HepG2 (cell line): ENCODE measurements at regions not wholly inside any gene's neighbourhood (a gene's known extent, or its start where the extent isn't known, plus 50 kb on each side); places are given as distances from the start of the nearest gene placed in this dataset.

Experiments used
- ATAC-seq: fragments of 200-7000 bp; cut with Tn5 transposase; 3 replicates; pipeline ENCODE4 v1.9.1; 2020; ENCODE audit warnings: mild to moderate bottlenecking, moderate library complexity
- BruUV-seq: library from RNA; stranded (reverse); fragments of 400-500 nt; replicated peaks from 2 replicates; lab custom pipeline; 2021; lab: Mats Ljungman, UMichigan
- CTCF ChIA-PET: fragments of 300-600 bp; formaldehyde crosslinking; extraction: SDS; loops from one replicate; lab custom pipeline; 2021; ENCODE audit warnings: low total read pairs, inconsistent platforms, low intra/inter-chr PET ratio; lab: Yijun Ruan, JAX
- POLR2A ChIA-PET: fragments of 350-600 bp; sonication (Branson Sonifier 250); formaldehyde crosslinking; loops from one replicate; lab custom pipeline; 2020; ENCODE audit warnings: antibody characterized with exemption, inconsistent platforms; lab: Yijun Ruan, JAX
- DNase-seq: peaks from one replicate; pipeline ENCODE4 v3.0.0-alpha.2; 2015; ENCODE audit warnings: low spot score
- FAIRE-seq: peaks from 3 replicates; lab custom pipeline; 2011; peaks lifted over from hg19 to GRCh38; lab: Jason Lieb, UNC
- H2AFZ ChIP-seq: one replicate; pipeline ENCODE4 v1.6.1; 2011; ENCODE audit warnings: low read length, inconsistent platforms
- H3K27ac ChIP-seq: fragments of 300-600 bp; 3 replicates; pipeline ENCODE4 v1.8.0; 2011; ENCODE audit warnings: mixed run types, mild to moderate bottlenecking, mixed read lengths, low read length, inconsistent platforms; ENCODE audit not compliant: insufficient read depth; ENCODE audit errors: extremely low read length
- H3K27me3 ChIP-seq, 2 experiments: fragments of 200-600 bp in 1 of 2; 2 replicates in 1 of 2; 3 replicates in 1 of 2; pipeline versions ENCODE4 v1.6.0 to v1.8.0; 2011; ENCODE audit warnings: low read length in 2 of 2, mild to moderate bottlenecking in 2 of 2, moderate library complexity in 2 of 2, inconsistent platforms in 1 of 2; ENCODE audit not compliant: insufficient read depth in 2 of 2, control insufficient read depth in 1 of 2
- H3K36me3 ChIP-seq, 2 experiments: fragments of 200-600 bp in 1 of 2; replicated peaks in 1 of 2; 2 replicates in 1 of 2; 3 replicates in 1 of 2; pipeline versions ENCODE4 v1.5.1 to v1.8.0; 2011; ENCODE audit warnings: low read length in 2 of 2, inconsistent platforms in 1 of 2; ENCODE audit not compliant: insufficient read depth in 2 of 2, control insufficient read depth in 1 of 2
- H3K4me1 ChIP-seq: 2 replicates; pipeline ENCODE4 v1.5.1; 2012; ENCODE audit warnings: low read length, inconsistent platforms; ENCODE audit not compliant: insufficient read depth
- H3K4me2 ChIP-seq: 2 replicates; pipeline ENCODE4 v1.6.0; 2011; ENCODE audit warnings: low read depth, low read length, inconsistent platforms
- H3K4me3 ChIP-seq, 3 experiments: fragments of 200-600 bp in 1 of 3; sonication (generic), shearing (Covaris generic) in 1 of 3; replicated peaks in 1 of 3; 2 replicates each; pipeline ENCODE4 v1.5.1; 2011 to 2016; ENCODE audit warnings: low read length in 3 of 3, inconsistent platforms in 2 of 3, low read depth in 2 of 3, mild to moderate bottlenecking in 2 of 3, control low read depth in 1 of 3, mixed read lengths in 1 of 3; ENCODE audit not compliant: insufficient read depth in 1 of 3
- H3K79me2 ChIP-seq: one replicate; pipeline ENCODE4 v1.6.1; 2011; ENCODE audit warnings: low read length, inconsistent platforms; ENCODE audit not compliant: insufficient read depth
- H3K9ac ChIP-seq: 2 replicates; pipeline ENCODE4 v1.6.0; 2011; ENCODE audit warnings: mild to moderate bottlenecking, low read depth, low read length, inconsistent platforms; ENCODE audit not compliant: insufficient read depth
- H3K9me3 ChIP-seq: 2 replicates; pipeline ENCODE4 v1.5.1; 2012; ENCODE audit warnings: mild to moderate bottlenecking, low read length
- H4K20me1 ChIP-seq: 2 replicates; pipeline ENCODE4 v1.6.0; 2011; ENCODE audit warnings: inconsistent platforms, mild to moderate bottlenecking, low read length, moderate library complexity; ENCODE audit not compliant: insufficient read depth
- FLYWCH1 ChIP-seq: sonication (generic); formaldehyde crosslinking; IDR thresholded peaks from 2 replicates; pipeline ENCODE4 v1.8.1; 2023; ENCODE audit warnings: mild to moderate bottlenecking, missing genetic modification reagents
- FOXM1 ChIP-seq: sonication (generic); formaldehyde crosslinking; IDR thresholded peaks from 2 replicates; pipeline ENCODE4 v1.5.0; 2020; ENCODE audit warnings: missing genetic modification reagents
- HOXD1 ChIP-seq: sonication (generic); formaldehyde crosslinking; IDR thresholded peaks from 2 replicates; pipeline ENCODE4 v1.5.0; 2020; ENCODE audit warnings: missing genetic modification reagents
- MAFF ChIP-seq: IDR thresholded peaks from 2 replicates; pipeline ENCODE4 v1.6.1; 2011; ENCODE audit warnings: low read depth, low read length, improper control_type of control experiment
- MTERF4 ChIP-seq: sonication (generic); formaldehyde crosslinking; IDR thresholded peaks from 2 replicates; pipeline ENCODE4 v1.8.0; 2023; ENCODE audit warnings: mild to moderate bottlenecking, missing genetic modification reagents
- NFRKB ChIP-seq: fragments of 450-650 bp; IDR thresholded peaks from 2 replicates; pipeline ENCODE4 v1.6.1; 2017
- ZBTB26 ChIP-seq: IDR thresholded peaks from 2 replicates; pipeline ENCODE4 v1.6.1; 2016; ENCODE audit warnings: missing compliant biosample characterization, missing genetic modification reagents, borderline replicate concordance
- ZBTB38 ChIP-seq: sonication (generic); formaldehyde crosslinking; IDR thresholded peaks from 2 replicates; pipeline ENCODE4 v1.5.1; 2020; ENCODE audit warnings: mild to moderate bottlenecking, missing genetic modification reagents
- ZHX1 ChIP-seq: sonication (generic); formaldehyde crosslinking; IDR thresholded peaks from 2 replicates; pipeline ENCODE4 v1.8.1; 2022; ENCODE audit warnings: low read depth, mild to moderate bottlenecking, missing genetic modification reagents
- ZIK1 ChIP-seq: sonication (generic); formaldehyde crosslinking; IDR thresholded peaks from 2 replicates; pipeline ENCODE4 v1.5.0; 2020; ENCODE audit warnings: mild to moderate bottlenecking, low read depth, missing genetic modification reagents, borderline replicate concordance
- ZNF207 ChIP-seq: fragments of 450-650 bp; IDR thresholded peaks from 2 replicates; pipeline ENCODE4 v1.6.1; 2016; ENCODE audit warnings: antibody characterized with exemption, borderline replicate concordance
- ZNF451 ChIP-seq: sonication (generic); formaldehyde crosslinking; IDR thresholded peaks from 2 replicates; pipeline ENCODE4 v1.5.0; 2020; ENCODE audit warnings: mild to moderate bottlenecking, missing genetic modification reagents
- WGBS: methylation state at CpG from one replicate; pipeline ENCODE4 v1.1.6; 2017; ENCODE audit warnings: low lambda C conversion rate; 5-methylcytosine and 5-hydroxymethylcytosine counted together
- in situ Hi-C: cut with HindIII; loops from 2 replicates; pipeline ENCODE4 v1.10.0; 2017; ENCODE audit warnings: low pct_unique_long_range_greater_than_20kb; ENCODE audit not compliant: extremely low pct_ligation_motif_present
- intact Hi-C: fragments of 100-400 bp; cut with micrococcal nuclease; formaldehyde crosslinking; loops from one replicate; pipeline ENCODE4 v1.10.0; 2022; ENCODE audit not compliant: unreplicated experiment
- TF ChIP-seq, protein P1 (sequence below): sonication (generic); formaldehyde crosslinking; IDR thresholded peaks from 2 replicates; pipeline ENCODE4 v1.5.1; 2020; ENCODE audit warnings: mild to moderate bottlenecking, missing genetic modification reagents
- TF ChIP-seq, protein P2 (sequence below): IDR thresholded peaks from 2 replicates; pipeline ENCODE4 v1.6.1; 2016; ENCODE audit warnings: mild to moderate bottlenecking
- TF ChIP-seq, protein P3 (sequence below): sonication (generic); formaldehyde crosslinking; IDR thresholded peaks from 2 replicates; pipeline ENCODE4 v1.8.1; 2023; ENCODE audit warnings: mild to moderate bottlenecking, missing genetic modification reagents

GRCh38 chr2:53021828-53022227 lies 745.8 kb upstream of the CHAC2 start:
- POLR2A ChIA-PET: no interaction called here
- H3K36me3 ChIP-seq: no peaks in the 10 kb centered on the region
- no peak for DNase-seq
- H4K20me1 ChIP-seq: no peaks in the 10 kb centered on the region
- CTCF ChIA-PET: no interaction called here
- no peak for ATAC-seq
- intact Hi-C loops (no loop called here), in situ Hi-C loops (no loop called here)
- no peak overlapping the region for H3K4me3 ChIP-seq
- H3K9ac ChIP-seq: no peak overlapping the region
- no peak overlapping the region for H3K4me2 ChIP-seq
- BruUV-seq: no TSS peak
- no peaks in the 10 kb centered on the region for H3K9me3 ChIP-seq
- WGBS: 5% methylated on average over 2 of the region's 2 CpGs
- no peak for FAIRE-seq
- H3K27ac ChIP-seq: no peak overlapping the region
- TF ChIP-seq NFRKB (no peak), MTERF4 (CRISPR knock-in tag) (no peak), FOXM1 (CRISPR knock-in tag) (no peak), ZHX1 (CRISPR knock-in tag) (no peak), ZBTB38 (no peak), ZBTB26 (no peak), FLYWCH1 (CRISPR knock-in tag) (no peak), ZNF451 (CRISPR knock-in tag) (no peak), ZIK1 (CRISPR knock-in tag) (no peak), MAFF (no peak), ZNF207 (no peak), HOXD1 (CRISPR knock-in tag) (no peak)
- TF ChIP-seq, protein P1, sequence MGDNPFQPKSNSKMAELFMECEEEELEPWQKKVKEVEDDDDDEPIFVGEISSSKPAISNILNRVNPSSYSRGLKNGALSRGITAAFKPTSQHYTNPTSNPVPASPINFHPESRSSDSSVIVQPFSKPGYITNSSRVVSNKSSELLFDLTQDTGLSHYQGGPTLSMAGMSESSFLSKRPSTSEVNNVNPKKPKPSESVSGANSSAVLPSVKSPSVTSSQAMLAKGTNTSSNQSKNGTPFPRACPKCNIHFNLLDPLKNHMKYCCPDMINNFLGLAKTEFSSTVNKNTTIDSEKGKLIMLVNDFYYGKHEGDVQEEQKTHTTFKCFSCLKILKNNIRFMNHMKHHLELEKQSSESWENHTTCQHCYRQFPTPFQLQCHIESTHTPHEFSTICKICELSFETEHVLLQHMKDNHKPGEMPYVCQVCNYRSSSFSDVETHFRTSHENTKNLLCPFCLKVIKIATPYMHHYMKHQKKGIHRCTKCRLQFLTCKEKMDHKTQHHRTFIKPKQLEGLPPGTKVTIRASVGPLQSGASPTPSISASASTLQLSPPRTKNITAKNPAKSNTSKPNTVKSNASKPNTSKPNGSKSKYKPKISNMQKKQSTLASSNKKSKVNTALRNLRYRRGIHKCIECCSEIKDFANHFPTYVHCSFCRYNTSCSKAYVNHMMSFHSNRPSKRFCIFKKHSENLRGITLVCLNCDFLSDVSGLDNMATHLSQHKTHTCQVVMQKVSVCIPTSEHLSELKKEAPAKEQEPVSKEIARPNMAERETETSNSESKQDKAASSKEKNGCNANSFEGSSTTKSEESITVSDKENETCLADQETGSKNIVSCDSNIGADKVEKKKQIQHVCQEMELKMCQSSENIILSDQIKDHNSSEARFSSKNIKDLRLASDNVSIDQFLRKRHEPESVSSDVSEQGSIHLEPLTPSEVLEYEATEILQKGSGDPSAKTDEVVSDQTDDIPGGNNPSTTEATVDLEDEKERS (CRISPR knock-in tag): no peak
- TF ChIP-seq, protein P2, sequence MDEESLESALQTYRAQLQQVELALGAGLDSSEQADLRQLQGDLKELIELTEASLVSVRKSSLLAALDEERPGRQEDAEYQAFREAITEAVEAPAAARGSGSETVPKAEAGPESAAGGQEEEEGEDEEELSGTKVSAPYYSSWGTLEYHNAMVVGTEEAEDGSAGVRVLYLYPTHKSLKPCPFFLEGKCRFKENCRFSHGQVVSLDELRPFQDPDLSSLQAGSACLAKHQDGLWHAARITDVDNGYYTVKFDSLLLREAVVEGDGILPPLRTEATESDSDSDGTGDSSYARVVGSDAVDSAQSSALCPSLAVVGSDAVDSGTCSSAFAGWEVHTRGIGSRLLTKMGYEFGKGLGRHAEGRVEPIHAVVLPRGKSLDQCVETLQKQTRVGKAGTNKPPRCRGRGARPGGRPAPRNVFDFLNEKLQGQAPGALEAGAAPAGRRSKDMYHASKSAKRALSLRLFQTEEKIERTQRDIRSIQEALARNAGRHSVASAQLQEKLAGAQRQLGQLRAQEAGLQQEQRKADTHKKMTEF (CRISPR knock-in tag): no peak
- TF ChIP-seq, protein P3, sequence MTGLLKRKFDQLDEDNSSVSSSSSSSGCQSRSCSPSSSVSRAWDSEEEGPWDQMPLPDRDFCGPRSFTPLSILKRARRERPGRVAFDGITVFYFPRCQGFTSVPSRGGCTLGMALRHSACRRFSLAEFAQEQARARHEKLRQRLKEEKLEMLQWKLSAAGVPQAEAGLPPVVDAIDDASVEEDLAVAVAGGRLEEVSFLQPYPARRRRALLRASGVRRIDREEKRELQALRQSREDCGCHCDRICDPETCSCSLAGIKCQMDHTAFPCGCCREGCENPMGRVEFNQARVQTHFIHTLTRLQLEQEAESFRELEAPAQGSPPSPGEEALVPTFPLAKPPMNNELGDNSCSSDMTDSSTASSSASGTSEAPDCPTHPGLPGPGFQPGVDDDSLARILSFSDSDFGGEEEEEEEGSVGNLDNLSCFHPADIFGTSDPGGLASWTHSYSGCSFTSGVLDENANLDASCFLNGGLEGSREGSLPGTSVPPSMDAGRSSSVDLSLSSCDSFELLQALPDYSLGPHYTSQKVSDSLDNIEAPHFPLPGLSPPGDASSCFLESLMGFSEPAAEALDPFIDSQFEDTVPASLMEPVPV (CRISPR knock-in tag): no peak
- H3K4me1 ChIP-seq: no peaks in the 10 kb centered on the region
- H3K27me3 ChIP-seq: no peaks in the 10 kb centered on the region
- H2AFZ ChIP-seq: no peak overlapping the region
- H3K79me2 ChIP-seq: no peaks in the 10 kb centered on the region
